SK-MEL-5 (cell line): ENCODE measurements at regions not wholly inside any gene's neighbourhood (a gene's known extent, or its start where the extent isn't known, plus 50 kb on each side); places are given as distances from the start of the nearest gene placed in this dataset.
A peak's percentile ranks its signal among the peaks of the same experiment; 100 is the strongest.

Source experiments
- DNase-seq: peaks from one replicate; pipeline ENCODE4 v3.0.0-alpha.2; 2016; ENCODE audit warnings: low read depth, low spot score
- in situ Hi-C: cut with HindIII; loops from 2 replicates; pipeline ENCODE4 v1.10.0; 2016; ENCODE audit warnings: low sequenced_read_pairs, high pct_unique_total_duplicates, low pct_unique_long_range_greater_than_20kb

GRCh38 chr15:31839388-31839787 is 190.9 kb upstream of the CHRNA7 start:
- in situ Hi-C loops: no loop called here
- DNase-seq: no peak

- DNase-seq: no peak
Observed at GRCh38 chr15:31840849-31841476, 189.4 kb upstream of the CHRNA7 start.

GRCh38 chr15:31842532-31843195 is 187.7 kb upstream of the CHRNA7 start:
- in situ Hi-C loops: no loop called here
- no peak for DNase-seq

More at GRCh38 chr15:31840849-31841476, 189.4 kb upstream of the CHRNA7 start:
- in situ Hi-C loops: no loop called here

- in situ Hi-C loops: no loop called here
- DNase-seq: no peak
Observed at GRCh38 chr15:31843426-31844055, 186.8 kb upstream of the CHRNA7 start.

GRCh38 chr15:31845791-31846190 is 184.5 kb upstream of the CHRNA7 start:
- DNase-seq: no peak
- in situ Hi-C loops: no loop called here

GRCh38 chr15:31847961-31848360 is 182.4 kb upstream of the CHRNA7 start:
- DNase-seq: no peak
- in situ Hi-C loops: no loop called here

- in situ Hi-C loops: no loop called here
Observed at GRCh38 chr15:31848621-31849020, 181.7 kb upstream of the CHRNA7 start.

GRCh38 chr15:31852933-31853799 is 177.1 kb upstream of the CHRNA7 start:
- no peak for DNase-seq
- in situ Hi-C loops: no loop called here

More at GRCh38 chr15:31848621-31849020, 181.7 kb upstream of the CHRNA7 start:
- no peak for DNase-seq

- no peak for DNase-seq
- in situ Hi-C loops: no loop called here
Observed at GRCh38 chr15:31856581-31856980, 173.7 kb upstream of the CHRNA7 start.

GRCh38 chr15:31857194-31857593 is 173.1 kb upstream of the CHRNA7 start:
- no peak for DNase-seq
- in situ Hi-C loops: no loop called here

GRCh38 chr15:31858026-31858425 is 172.3 kb upstream of the CHRNA7 start:
- in situ Hi-C loops: no loop called here
- no peak for DNase-seq

- in situ Hi-C loops: no loop called here
- DNase-seq: no peak
Observed at GRCh38 chr15:31866248-31866647, 164.1 kb upstream of the CHRNA7 start.

GRCh38 chr15:31867536-31868442 is 162.5 kb upstream of the CHRNA7 start:
- in situ Hi-C loops: no loop called here
- DNase-seq: peak; percentile 69

GRCh38 chr15:31869686-31870307 is 160.5 kb upstream of the CHRNA7 start:
- in situ Hi-C loops: no loop called here
- peak; percentile 10 for DNase-seq

- in situ Hi-C loops: no loop called here
- DNase-seq: peak; percentile 72
Observed at GRCh38 chr15:31870328-31871165, 159.8 kb upstream of the CHRNA7 start, which contains the start of gene OTUD7A. Gene OTUD7A, minus strand, starts transcription at chr15:31870673.
